DOHH2 (cell line): ENCODE measurements at regions not wholly inside any gene's neighbourhood (a gene's known extent, or its start where the extent isn't known, plus 50 kb on each side); places are given as distances from the start of the nearest gene placed in this dataset.

Experiments used
- CTCF ChIP-seq: fragments of 200-600 bp; sonication (generic); IDR thresholded peaks from one replicate; pipeline ENCODE4 v1.5.1; 2014; ENCODE audit warnings: antibody characterized with exemption, mild to moderate bottlenecking, low read depth, low read length; ENCODE audit not compliant: poor library complexity, severe bottlenecking
- EZH2phosphoT487 ChIP-seq: fragments of 200-600 bp; sonication (generic); IDR thresholded peaks from 2 replicates; pipeline ENCODE4 v1.6.1; 2017; ENCODE audit warnings: borderline replicate concordance, mild to moderate bottlenecking, antibody characterized with exemption, low read length, moderate library complexity, mixed read lengths

- TF ChIP-seq CTCF (no peak), EZH2phosphoT487 (no peak)
These were observed 929.7 kb downstream of the C4orf33 start for GRCh38 chr4:130025701-130026100.
